ENCODE measurements at regions not wholly inside any gene's neighbourhood (a gene's known extent, or its start where the extent isn't known, plus 50 kb on each side); places are given as distances from the start of the nearest gene placed in this dataset.
"Not testable (repeated sequence)": the region's sequence is repeated elsewhere in the genome, so short reads cannot be mapped to it uniquely, and the experiment has no call there.

DNA sequence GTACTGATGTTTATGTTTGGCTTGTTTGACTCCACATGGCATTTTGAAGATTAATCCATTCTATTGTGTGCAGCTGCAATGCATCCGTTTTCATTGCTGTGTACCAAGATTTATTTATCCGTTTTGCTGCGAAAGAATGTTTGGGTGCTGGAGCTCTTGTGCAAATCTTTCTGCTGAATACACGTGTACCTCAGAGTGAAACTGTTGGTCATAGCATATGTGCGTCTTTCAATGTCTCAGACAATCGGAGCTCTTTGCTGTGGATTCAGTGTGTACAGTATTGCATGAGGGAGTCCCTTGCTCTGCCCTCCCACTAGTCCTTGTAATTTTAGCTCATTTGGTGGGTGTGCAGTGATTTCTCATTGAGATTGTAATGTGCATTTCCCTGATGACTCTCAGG, 545.4 kb downstream of the TBC1D22A start:
- no peak for DNase-seq

GRCh38 chr22:47307326-47307725, 544.9 kb downstream of the TBC1D22A start:
- no peak for DNase-seq

DNA sequence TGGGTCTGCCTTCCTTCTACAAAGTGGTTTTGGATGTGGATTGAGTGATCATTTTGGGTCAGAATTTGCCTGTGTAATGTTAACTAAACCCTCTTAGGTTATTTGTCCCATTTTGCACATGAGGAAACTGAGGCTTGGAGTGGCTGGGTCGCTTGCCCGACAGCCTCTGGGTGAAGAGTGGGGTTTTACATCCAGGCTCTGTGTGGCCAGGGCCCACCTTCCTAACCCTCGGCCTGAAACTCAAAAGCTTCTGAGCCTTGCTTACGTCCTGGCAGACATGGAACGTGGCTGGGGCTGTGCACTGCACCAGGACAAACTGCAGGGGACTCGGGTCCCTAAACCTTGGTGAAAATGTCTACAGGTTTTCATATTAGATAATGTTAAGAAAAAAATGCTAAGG, 542.4 kb downstream of the TBC1D22A start:
- DNase-seq = no peak

GRCh38 chr22:47304191-47304831, 541.9 kb downstream of the TBC1D22A start:
- no peak for DNase-seq

DNA sequence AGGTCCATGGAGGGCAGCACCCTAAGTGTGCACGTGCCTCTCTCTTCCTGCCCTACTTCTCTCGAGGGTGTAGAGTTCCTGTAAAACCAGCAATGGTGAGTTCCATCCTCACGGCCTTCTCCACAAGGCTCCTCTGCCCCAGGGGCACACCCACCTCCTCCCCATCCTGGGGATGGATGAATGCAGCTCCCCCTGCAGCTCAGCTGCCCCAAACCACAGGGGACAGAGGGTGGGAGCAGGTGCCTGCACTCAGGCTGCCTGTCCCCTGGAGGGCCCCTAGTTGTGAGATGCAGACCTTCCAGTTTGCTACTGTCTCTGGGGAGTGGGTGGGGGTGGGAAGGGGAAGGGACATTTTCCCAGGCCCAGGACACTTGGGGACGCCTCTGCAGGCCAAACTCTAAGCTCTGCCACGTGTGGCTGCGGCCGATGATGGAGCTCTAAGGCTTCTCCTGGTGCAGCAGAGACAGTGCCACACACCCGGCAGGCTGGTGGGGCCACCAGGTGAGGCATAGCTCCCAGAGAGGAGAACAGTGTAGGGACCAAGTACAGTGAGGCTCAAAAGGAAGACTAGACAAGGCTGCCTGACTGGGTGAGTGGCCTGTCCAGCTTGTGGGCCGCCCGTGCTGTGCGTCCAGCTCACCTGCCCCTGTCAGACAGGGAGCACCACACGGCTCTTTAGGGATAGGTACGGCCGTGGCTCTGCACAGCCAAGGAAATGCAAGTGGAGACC, 540.9 kb downstream of the TBC1D22A start:
- no peak for DNase-seq

DNA sequence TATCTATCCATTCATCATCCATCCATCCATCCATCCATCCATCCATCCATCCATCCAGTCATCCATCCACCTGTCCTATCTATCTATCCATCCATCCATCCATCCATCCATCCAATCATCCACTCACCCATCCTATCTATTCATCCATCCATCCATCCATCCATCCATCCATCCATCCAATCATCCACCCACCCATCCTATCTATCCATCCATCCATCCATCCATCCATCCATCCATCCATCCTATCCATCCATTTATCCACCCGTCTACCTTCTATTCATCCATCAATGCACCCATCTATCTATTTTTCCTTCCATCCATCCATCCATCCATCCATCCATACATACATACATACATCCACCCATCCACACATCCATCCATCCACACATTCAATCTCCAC, 540.1 kb downstream of the TBC1D22A start:
- not testable (repeated sequence) for DNase-seq

GRCh38 chr22:47301820-47302475, 539.5 kb downstream of the TBC1D22A start:
- no peak for DNase-seq

DNA sequence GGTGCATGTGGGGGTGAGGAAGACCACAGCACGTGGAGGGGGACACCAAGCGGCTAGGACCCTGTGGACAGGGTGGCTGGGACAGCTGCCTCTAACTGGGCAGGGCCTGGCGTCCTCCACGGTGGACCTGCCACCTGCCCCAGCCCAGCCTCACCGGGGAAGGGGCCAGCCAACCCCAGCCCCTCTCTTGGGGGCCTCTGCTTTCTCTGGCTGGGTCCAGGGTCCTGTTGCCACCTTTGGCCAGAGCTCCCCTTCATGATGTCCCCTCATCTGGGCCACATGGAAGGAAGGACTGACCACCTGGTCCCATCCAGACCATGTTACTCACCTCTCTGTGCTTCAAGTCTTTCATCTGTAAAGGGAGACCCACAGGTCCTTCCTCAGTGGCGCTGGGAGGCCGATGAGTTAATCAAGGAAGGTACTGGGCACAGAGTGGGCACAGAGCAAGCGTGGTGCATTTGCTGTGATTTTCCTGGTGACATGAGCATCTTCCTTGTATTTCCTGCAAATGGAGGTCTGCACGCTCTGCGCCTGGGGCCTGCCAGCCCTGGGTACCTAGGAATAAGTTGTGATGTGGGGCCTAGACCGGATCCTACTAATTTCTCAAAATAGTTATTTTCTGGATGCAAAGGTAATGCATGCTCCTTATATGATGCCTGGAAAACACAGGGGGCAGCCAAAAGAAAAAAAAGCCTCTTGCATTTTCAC, 538.4 kb downstream of the TBC1D22A start:
- DNase-seq = no peak

DNA sequence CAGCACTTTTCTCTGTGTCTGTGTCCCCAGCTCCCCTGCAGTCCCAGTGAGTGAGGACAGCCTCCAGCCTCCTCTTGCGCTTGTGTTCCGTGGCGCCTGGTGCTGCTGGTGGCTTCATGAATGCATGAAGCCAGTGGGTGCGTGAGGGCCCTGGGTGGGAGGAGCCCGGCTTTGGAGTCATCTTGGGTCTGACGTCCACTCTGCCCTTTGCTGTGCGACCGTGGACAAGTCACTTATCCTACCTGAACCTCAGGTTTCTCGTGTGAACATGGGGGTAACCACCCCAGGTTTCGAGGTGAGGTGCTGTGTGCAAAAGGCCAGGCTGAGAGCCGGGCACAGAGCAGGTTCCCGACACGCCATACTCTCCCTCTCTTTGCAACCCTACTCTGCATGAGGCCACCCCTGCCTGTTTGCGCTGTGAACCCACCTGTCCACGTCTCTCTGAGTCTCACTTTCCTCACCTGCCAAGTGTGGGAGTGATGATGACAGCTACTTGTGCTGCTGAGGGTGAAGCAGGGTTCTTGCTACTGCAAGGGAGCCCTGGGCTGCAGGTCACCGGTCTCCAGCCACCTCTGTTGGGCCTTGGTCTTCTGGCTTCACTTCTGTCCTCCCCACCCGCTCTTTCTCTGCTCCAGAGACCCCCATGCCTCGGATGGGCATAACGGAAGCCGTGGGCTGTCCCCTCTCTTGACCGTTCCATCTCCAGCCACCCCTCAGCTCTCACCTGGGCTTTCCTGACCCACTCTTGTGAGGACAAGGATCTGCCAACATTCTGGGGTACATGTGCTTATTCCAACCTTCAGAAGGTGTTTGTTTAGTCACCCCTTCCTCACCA, 537.6 kb downstream of the TBC1D22A start:
- no peak for DNase-seq

- no peak for DNase-seq
Measured at GRCh38 chr22:47299211-47299862, 536.9 kb downstream of the TBC1D22A start.

DNA sequence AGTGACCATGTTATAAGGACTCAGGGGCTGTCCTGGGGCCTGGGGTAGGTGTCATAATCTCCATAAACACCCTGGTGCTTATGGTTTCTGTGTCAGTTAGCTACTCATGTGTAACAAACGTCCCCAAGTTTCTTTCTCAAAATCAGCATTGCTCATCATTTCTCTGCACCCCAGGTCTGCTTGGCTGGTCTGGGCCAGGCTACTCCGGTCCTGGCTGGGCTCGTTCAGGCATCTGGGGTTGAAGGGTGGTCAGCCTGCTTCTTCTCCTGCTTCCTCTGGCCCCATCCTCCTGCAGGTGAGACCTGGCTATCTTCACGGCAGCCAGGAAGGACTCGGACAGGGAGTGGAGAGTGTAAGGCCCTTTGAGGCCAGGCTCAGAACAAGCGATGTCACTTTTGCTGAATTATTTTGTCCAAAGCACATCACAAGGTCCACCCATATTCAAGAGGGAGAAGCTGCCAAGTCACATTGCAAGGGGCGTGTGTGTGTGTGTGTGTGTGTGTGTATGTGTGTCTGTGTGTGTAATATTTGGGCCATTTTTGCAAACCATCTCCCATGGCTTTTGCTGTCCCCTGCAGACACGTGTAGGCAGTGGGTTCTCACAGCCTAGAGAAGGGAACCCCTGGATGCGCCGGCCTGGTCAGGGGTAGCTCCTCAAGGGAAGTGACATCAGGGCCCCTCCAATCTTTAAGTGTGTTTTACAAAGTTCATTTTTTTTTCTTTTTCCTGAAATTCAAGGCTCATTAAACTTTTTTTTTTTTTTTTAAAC, 535.8 kb downstream of the TBC1D22A start:
- no peak for DNase-seq

DNA sequence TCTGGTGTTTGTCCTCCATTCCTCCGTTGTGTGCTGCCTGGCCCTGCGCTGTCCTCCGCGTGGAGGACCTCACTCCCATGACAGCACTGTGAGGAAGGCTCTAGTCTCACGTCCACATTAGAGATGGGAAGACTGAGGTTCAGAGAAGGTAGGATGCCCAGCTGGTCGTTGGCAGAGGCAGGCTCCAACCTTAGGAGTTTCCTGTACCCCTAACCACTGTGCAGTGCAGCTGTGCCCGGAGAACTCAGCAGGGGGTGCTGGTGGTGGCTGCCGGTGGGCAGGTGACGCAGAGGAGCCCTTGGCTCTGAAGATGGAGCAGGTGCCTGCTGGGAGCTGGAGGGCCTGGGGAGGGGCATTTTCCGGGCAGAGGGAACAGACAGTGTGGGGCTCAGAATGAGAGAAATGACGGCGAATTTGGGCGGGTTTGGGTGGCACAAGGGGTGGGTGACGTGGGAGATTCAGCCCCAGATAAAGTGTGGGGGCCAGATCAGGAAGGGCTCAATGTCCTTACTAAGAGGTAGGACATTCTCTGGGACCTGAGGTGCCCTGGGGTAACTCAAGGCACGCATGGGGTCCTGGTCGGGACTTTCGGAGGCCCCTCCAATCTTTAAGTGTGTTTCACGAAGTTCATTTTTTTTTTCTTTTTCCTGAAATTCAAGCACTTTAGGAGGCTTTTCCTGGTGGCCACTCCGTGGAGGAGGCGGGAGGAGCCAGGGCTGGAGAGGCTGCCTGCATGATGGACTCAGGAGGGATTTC, 535.0 kb downstream of the TBC1D22A start:
- no peak for DNase-seq

DNA sequence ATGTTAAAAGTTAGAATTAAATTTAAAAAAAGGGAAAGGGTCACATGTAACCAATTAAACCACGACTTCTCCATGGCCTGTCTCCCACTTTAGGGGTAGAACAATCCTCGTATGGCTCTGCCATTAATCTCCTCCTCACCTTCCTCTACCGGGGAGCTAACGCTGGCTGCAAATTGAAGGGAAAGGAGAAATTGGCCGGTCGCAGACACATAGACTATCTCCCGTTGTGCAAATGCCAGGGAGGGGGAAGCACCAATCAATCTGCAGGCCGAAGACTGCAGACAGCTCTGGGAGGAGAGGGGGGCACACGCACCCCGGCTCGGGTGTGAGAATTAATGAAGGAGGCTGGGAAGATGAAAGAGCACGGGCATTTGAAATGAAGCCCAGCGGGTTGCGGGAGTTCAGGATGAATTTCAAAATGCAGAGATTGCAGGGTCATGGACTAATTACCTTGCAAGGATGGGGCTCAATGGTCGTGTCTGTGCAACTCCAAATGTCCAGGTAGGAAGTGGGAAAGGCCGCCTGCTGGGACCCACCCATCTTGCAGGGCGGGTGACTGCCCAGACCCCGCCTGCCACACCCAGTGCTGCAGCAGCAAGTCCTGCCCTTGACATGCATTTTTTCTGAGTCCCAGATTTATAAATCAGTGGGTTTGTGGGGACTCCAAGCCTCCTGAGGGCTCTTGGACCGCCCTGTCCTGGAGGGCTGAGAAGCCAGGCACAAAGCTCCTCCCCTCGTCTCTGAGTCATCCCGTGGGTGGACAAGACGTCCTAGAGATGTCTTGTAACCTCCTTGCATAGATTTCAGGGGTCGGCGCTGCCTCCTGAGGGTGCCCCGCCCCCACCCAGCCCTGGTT, 534.2 kb downstream of the TBC1D22A start:
- DNase-seq = no peak

DNA sequence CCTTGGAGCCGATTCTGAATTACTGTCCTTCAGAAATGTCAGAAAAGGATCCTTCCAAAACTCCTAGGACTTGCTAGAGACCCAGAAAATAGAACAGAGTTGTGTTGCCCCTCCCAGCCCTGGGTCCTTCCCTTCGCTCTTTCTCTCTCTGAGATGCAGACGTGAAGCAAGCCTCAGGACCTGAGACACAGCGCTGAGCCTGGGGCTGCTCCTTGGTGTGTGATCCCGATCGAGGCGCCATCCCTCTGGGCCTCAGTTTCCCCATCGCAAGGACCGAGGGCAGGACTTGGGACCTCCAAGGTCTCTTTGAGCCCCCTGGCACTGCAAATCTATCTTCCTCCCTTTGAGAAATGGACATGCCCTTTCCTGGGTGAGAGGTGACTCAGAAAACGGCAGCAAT, 533.5 kb downstream of the TBC1D22A start:
- DNase-seq = no peak

- no peak for DNase-seq
Measured at GRCh38 chr22:47295226-47295901, 532.9 kb downstream of the TBC1D22A start.

DNA sequence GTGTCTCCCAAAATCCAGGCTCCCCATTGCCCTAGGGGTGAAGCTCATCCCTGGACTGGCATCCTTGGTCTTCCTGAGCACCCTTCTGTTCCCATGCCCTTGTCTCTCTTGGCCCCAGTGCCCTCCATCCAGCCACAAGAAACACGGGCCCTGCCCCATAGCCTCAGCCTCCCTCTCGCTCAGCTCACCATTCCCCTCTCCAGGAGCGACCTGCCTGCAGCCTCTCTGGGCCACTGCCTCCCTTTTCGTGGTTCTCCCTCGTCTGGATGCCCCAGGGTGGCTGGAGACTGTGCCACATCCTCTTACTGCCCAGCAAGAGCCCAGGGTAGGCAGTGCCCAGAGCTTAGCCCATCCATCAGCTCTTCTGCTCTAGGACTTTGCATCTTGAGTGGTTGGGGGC, 532.1 kb downstream of the TBC1D22A start:
- no peak for DNase-seq

- no peak for DNase-seq
Measured at GRCh38 chr22:47294222-47294532, 531.7 kb downstream of the TBC1D22A start.
